ENCODE measurements at regions not wholly inside any gene's neighbourhood (a gene's known extent, or its start where the extent isn't known, plus 50 kb on each side); places are given as distances from the start of the nearest gene placed in this dataset.
"Not testable (repeated sequence)": the region's sequence is repeated elsewhere in the genome, so short reads cannot be mapped to it uniquely, and the experiment has no call there.

GRCh38 chr2:195151711-195152110, 505.3 kb upstream of the SLC39A10 start:
- no peak for DNase-seq (ENCODE audit: low spot score)
- intact Hi-C loops (cut with DNase I) = loop anchor here in 1 of 2 donors (2.0 kb wide), 1 partner anchor 37 kb away; no protein-coding TSS in a partner anchor

- intact Hi-C loops (cut with DNase I) = loop anchor here in 1 of 2 donors (2.0 kb wide), 1 partner anchor 36 kb away; no protein-coding TSS in a partner anchor
- DNase-seq (ENCODE audit: low spot score) = no peak
These were observed 506.2 kb upstream of the SLC39A10 start for GRCh38 chr2:195150819-195151218.

GRCh38 chr2:195148004-195148403, 509.0 kb upstream of the SLC39A10 start:
- no peak for DNase-seq (ENCODE audit: low spot score)
- intact Hi-C loops (cut with DNase I) = no loop called here

- no peak for DNase-seq (ENCODE audit: low spot score)
- intact Hi-C loops (cut with DNase I) = no loop called here
These were observed 510.1 kb upstream of the SLC39A10 start for GRCh38 chr2:195146761-195147541.

GRCh38 chr2:195138435-195138834, 518.6 kb upstream of the SLC39A10 start:
- no peak for DNase-seq (ENCODE audit: low spot score)
- intact Hi-C loops (cut with DNase I) = no loop called here

- intact Hi-C loops (cut with DNase I) = not testable (repeated sequence)
These were observed 531.1 kb upstream of the SLC39A10 start for GRCh38 chr2:195125889-195126288.

GRCh38 chr2:195124391-195125079, 532.5 kb upstream of the SLC39A10 start:
- DNase-seq (ENCODE audit: low spot score) = peak; percentile 64
- intact Hi-C loops (cut with DNase I) = loop anchor here in 1 of 2 donors (5.0 kb wide), 1 partner anchor 1288 kb away; no protein-coding TSS in a partner anchor

More at GRCh38 chr2:195125889-195126288, 531.1 kb upstream of the SLC39A10 start:
- DNase-seq (ENCODE audit: low spot score) = not testable (repeated sequence)

- no peak for DNase-seq (ENCODE audit: low spot score)
- intact Hi-C loops (cut with DNase I) = loop anchor here in 1 of 2 donors (5.0 kb wide), 1 partner anchor 1290 kb away; no protein-coding TSS in a partner anchor
These were observed 534.4 kb upstream of the SLC39A10 start for GRCh38 chr2:195122653-195123052.

- no peak for DNase-seq (ENCODE audit: low spot score)
- intact Hi-C loops (cut with DNase I) = loop anchor here in 1 of 2 donors (5.0 kb wide), 1 partner anchor 1291 kb away; no protein-coding TSS in a partner anchor
These were observed 535.7 kb upstream of the SLC39A10 start for GRCh38 chr2:195121341-195121740.

GRCh38 chr2:195119231-195119630, 537.8 kb upstream of the SLC39A10 start:
- no peak for DNase-seq (ENCODE audit: low spot score)
- intact Hi-C loops (cut with DNase I) = no loop called here

GRCh38 chr2:195118276-195118675, 538.8 kb upstream of the SLC39A10 start:
- intact Hi-C loops (cut with DNase I) = no loop called here
- DNase-seq (ENCODE audit: low spot score) = no peak

GRCh38 chr2:195117011-195117410, 540.0 kb upstream of the SLC39A10 start:
- intact Hi-C loops (cut with DNase I) = no loop called here
- DNase-seq (ENCODE audit: low spot score) = no peak

GRCh38 chr2:195115738-195116137, 541.3 kb upstream of the SLC39A10 start:
- DNase-seq (ENCODE audit: low spot score) = no peak
- intact Hi-C loops (cut with DNase I) = loop anchor here in 1 of 2 donors (2.0 kb wide), 1 partner anchor 35 kb away; no protein-coding TSS in a partner anchor

GRCh38 chr2:195108182-195108581, 548.8 kb upstream of the SLC39A10 start:
- intact Hi-C loops (cut with DNase I) = loop anchor here in 1 of 2 donors (10.0 kb wide), 1 partner anchor 927 kb away; no protein-coding TSS in a partner anchor
- no peak for DNase-seq (ENCODE audit: low spot score)

- intact Hi-C loops (cut with DNase I) = loop anchor here in 1 of 2 donors (10.0 kb wide), 1 partner anchor 928 kb away; no protein-coding TSS in a partner anchor
- DNase-seq (ENCODE audit: low spot score) = no peak
These were observed 550.2 kb upstream of the SLC39A10 start for GRCh38 chr2:195106681-195107380.

GRCh38 chr2:195105581-195105980, 551.4 kb upstream of the SLC39A10 start:
- intact Hi-C loops (cut with DNase I) = loop anchor here in 1 of 2 donors (10.0 kb wide), 1 partner anchor 929 kb away; no protein-coding TSS in a partner anchor
- no peak for DNase-seq (ENCODE audit: low spot score)

GRCh38 chr2:195094330-195094729, 562.7 kb upstream of the SLC39A10 start:
- DNase-seq (ENCODE audit: low spot score) = no peak
- intact Hi-C loops (cut with DNase I) = no loop called here

- intact Hi-C loops (cut with DNase I) = no loop called here
- no peak for DNase-seq (ENCODE audit: low spot score)
These were observed 564.7 kb upstream of the SLC39A10 start for GRCh38 chr2:195092341-195092740.

GRCh38 chr2:195072806-195073205, 584.2 kb upstream of the SLC39A10 start:
- intact Hi-C loops (cut with DNase I); DNase-seq (ENCODE audit: low spot score): not testable (repeated sequence)
